ENCODE measurements at regions not wholly inside any gene's neighbourhood (a gene's known extent, or its start where the extent isn't known, plus 50 kb on each side); places are given as distances from the start of the nearest gene placed in this dataset.
"Not testable (repeated sequence)": the region's sequence is repeated elsewhere in the genome, so short reads cannot be mapped to it uniquely, and the experiment has no call there.

- no peaks in the 10 kb centered on the region for H3K36me3 ChIP-seq (replicated peaks)
- H3K27me3 ChIP-seq (replicated peaks) = no peaks in the 10 kb centered on the region
- H3K4me3 ChIP-seq (ENCODE audit: low read depth, low read length) = no peak overlapping the region
- no peak for DNase-seq
- TF ChIP-seq CTCF (IDR thresholded peaks at IDR 0.05; ENCODE audit: low read depth, low read length, missing control alignments) = no peak
- in situ Hi-C loops (cut with HindIII; ENCODE audit: low pct_ligation_motif_present, low sequenced_read_pairs) = no loop called here
- no peak overlapping the region for H3K27ac ChIP-seq
These were observed 115.6 kb upstream of the METAP2 start for GRCh38 chr12:95358111-95359083.

GRCh38 chr12:95365912-95366311, 108.0 kb upstream of the METAP2 start:
- in situ Hi-C loops (cut with HindIII; ENCODE audit: low pct_ligation_motif_present, low sequenced_read_pairs) = no loop called here
- DNase-seq = no peak

GRCh38 chr12:95368931-95369330, 105.0 kb upstream of the METAP2 start:
- Histone ChIP-seq H3K4me3 (ENCODE audit: low read depth, low read length) (no peak overlapping the region), H3K27ac (no peak overlapping the region), H3K36me3 (replicated peaks) (no peaks in the 10 kb centered on the region), H3K27me3 (replicated peaks) (no peaks in the 10 kb centered on the region)
- TF ChIP-seq CTCF (IDR thresholded peaks at IDR 0.05; ENCODE audit: low read depth, low read length, missing control alignments) = no peak
- in situ Hi-C loops (cut with HindIII; ENCODE audit: low pct_ligation_motif_present, low sequenced_read_pairs) = no loop called here
- DNase-seq = no peak

More at GRCh38 chr12:95365912-95366311, 108.0 kb upstream of the METAP2 start:
- H3K36me3 ChIP-seq (replicated peaks) = no peaks in the 10 kb centered on the region
- H3K27ac ChIP-seq = no peak overlapping the region
- no peaks in the 10 kb centered on the region for H3K27me3 ChIP-seq (replicated peaks)
- H3K4me3 ChIP-seq (ENCODE audit: low read depth, low read length) = no peak overlapping the region
- no peak for TF ChIP-seq CTCF (IDR thresholded peaks at IDR 0.05; ENCODE audit: low read depth, low read length, missing control alignments)

GRCh38 chr12:95371571-95371970, 102.4 kb upstream of the METAP2 start:
- Histone ChIP-seq H3K27me3 (replicated peaks) (no peaks in the 10 kb centered on the region), H3K4me3 (ENCODE audit: low read depth, low read length) (no peak overlapping the region), H3K27ac (no peak overlapping the region), H3K36me3 (replicated peaks) (no peaks in the 10 kb centered on the region)
- DNase-seq = no peak
- TF ChIP-seq CTCF (IDR thresholded peaks at IDR 0.05; ENCODE audit: low read depth, low read length, missing control alignments) = no peak
- in situ Hi-C loops (cut with HindIII; ENCODE audit: low pct_ligation_motif_present, low sequenced_read_pairs) = no loop called here

GRCh38 chr12:95379481-95379880, 94.5 kb upstream of the METAP2 start:
- H3K27ac ChIP-seq; H3K4me3 ChIP-seq (ENCODE audit: low read depth, low read length); H3K27me3 ChIP-seq (replicated peaks); in situ Hi-C loops (cut with HindIII; ENCODE audit: low pct_ligation_motif_present, low sequenced_read_pairs); DNase-seq; H3K36me3 ChIP-seq (replicated peaks): not testable (repeated sequence)

- in situ Hi-C loops (cut with HindIII; ENCODE audit: low pct_ligation_motif_present, low sequenced_read_pairs); H3K27me3 ChIP-seq (replicated peaks); H3K4me3 ChIP-seq (ENCODE audit: low read depth, low read length); DNase-seq; H3K36me3 ChIP-seq (replicated peaks); H3K27ac ChIP-seq: not testable (repeated sequence)
These were observed 93.6 kb upstream of the METAP2 start for GRCh38 chr12:95380334-95380733.
